Smooth muscle cell (in vitro differentiated cells): ENCODE measurements at regions not wholly inside any gene's neighbourhood (a gene's known extent, or its start where the extent isn't known, plus 50 kb on each side); places are given as distances from the start of the nearest gene placed in this dataset.

Experiments used
- DNase-seq: peaks from one replicate; lab custom pipeline; 2025; ENCODE audit not compliant: unreplicated experiment; lab: John Stamatoyannopoulos, UW
- H2AFZ ChIP-seq: fragments of 200-600 bp; sonication (generic); 2 replicates; pipeline ENCODE4 v1.6.0; 2016; ENCODE audit warnings: antibody characterized with exemption, low read depth, mild to moderate bottlenecking
- H3F3A ChIP-seq: fragments of 200-600 bp; sonication (generic); 2 replicates; pipeline ENCODE4 v1.6.0; 2017; ENCODE audit warnings: antibody characterized with exemption, low read depth
- H3K27ac ChIP-seq: fragments of 200-600 bp; sonication (generic); 2 replicates; pipeline ENCODE4 v1.5.1; 2016; ENCODE audit warnings: low read depth, mild to moderate bottlenecking
- H3K27me3 ChIP-seq: fragments of 200-600 bp; sonication (generic); 2 replicates; pipeline ENCODE4 v1.6.1; 2016; ENCODE audit warnings: low read depth, mild to moderate bottlenecking
- H3K36me3 ChIP-seq: fragments of 200-600 bp; sonication (generic); 2 replicates; pipeline ENCODE4 v1.5.1; 2016; ENCODE audit warnings: low read depth
- H3K4me1 ChIP-seq: fragments of 200-600 bp; sonication (generic); 2 replicates; pipeline ENCODE4 v1.5.1; 2016; ENCODE audit warnings: low read depth
- H3K4me2 ChIP-seq: fragments of 200-600 bp; sonication (generic); 2 replicates; pipeline ENCODE4 v1.6.0; 2016; ENCODE audit warnings: mild to moderate bottlenecking
- H3K4me3 ChIP-seq: fragments of 200-600 bp; sonication (generic); 2 replicates; pipeline ENCODE4 v1.5.1; 2016; ENCODE audit warnings: mild to moderate bottlenecking
- H3K79me2 ChIP-seq: fragments of 200-600 bp; sonication (generic); 2 replicates; pipeline ENCODE4 v1.6.0; 2016; ENCODE audit warnings: low read depth, mild to moderate bottlenecking
- H3K9ac ChIP-seq: fragments of 200-600 bp; sonication (generic); 2 replicates; pipeline ENCODE4 v1.6.0; 2016; ENCODE audit warnings: low read depth
- H3K9me3 ChIP-seq: fragments of 200-600 bp; sonication (generic); replicated peaks from 2 replicates; pipeline ENCODE4 v1.5.1; 2016; ENCODE audit warnings: low read depth
- H4K20me1 ChIP-seq: fragments of 200-600 bp; sonication (generic); 2 replicates; pipeline ENCODE4 v1.6.0; 2016; ENCODE audit warnings: low read depth
- WGBS: methylation state at CpG from one replicate; pipeline ENCODE4 v1.1.7; 2016; ENCODE audit warnings: low lambda C conversion rate; 5-methylcytosine and 5-hydroxymethylcytosine counted together
- TF ChIP-seq, protein P1 (sequence below): fragments of 200-600 bp; sonication (generic); IDR thresholded peaks from 2 replicates; pipeline ENCODE4 v1.5.1; 2017; ENCODE audit warnings: borderline replicate concordance, mild to moderate bottlenecking, antibody characterized with exemption; ENCODE audit not compliant: insufficient read depth, poor library complexity, severe bottlenecking

DNA sequence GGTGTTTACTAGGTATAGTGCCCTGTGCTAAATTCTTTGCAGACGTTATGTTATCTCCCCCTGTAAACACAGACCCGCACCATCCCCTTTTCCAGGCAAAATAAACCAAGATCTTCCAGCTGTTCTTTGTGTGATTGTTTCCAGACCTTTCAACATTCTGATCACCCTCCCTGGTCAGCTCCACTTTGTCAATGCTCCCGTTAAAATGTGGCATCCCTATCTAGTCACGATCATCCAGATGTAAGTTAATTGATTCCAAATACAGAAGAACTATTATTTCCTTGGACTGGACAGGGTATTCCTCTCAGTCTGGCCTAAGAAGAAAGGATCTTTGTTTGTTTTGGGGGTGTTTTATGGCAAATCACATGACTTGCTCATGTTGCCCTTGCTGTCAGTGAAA lies 127.6 kb upstream of the ARID2 start:
- Histone ChIP-seq H2AFZ (no peak overlapping the region), H3K9me3 (peaks cover 13% of the 10 kb centered on the region), H3K9ac (no peak overlapping the region), H3F3A (no peaks in the 10 kb centered on the region), H3K27ac (no peak overlapping the region), H3K36me3 (no peaks in the 10 kb centered on the region), H3K79me2 (no peaks in the 10 kb centered on the region), H3K4me3 (no peak overlapping the region), H3K4me1 (no peaks in the 10 kb centered on the region), H3K27me3 (no peaks in the 10 kb centered on the region), H3K4me2 (no peak overlapping the region), H4K20me1 (no peaks in the 10 kb centered on the region)
- WGBS = 14% methylated on average over 4 of the region's 4 CpGs
- TF ChIP-seq, protein P1, sequence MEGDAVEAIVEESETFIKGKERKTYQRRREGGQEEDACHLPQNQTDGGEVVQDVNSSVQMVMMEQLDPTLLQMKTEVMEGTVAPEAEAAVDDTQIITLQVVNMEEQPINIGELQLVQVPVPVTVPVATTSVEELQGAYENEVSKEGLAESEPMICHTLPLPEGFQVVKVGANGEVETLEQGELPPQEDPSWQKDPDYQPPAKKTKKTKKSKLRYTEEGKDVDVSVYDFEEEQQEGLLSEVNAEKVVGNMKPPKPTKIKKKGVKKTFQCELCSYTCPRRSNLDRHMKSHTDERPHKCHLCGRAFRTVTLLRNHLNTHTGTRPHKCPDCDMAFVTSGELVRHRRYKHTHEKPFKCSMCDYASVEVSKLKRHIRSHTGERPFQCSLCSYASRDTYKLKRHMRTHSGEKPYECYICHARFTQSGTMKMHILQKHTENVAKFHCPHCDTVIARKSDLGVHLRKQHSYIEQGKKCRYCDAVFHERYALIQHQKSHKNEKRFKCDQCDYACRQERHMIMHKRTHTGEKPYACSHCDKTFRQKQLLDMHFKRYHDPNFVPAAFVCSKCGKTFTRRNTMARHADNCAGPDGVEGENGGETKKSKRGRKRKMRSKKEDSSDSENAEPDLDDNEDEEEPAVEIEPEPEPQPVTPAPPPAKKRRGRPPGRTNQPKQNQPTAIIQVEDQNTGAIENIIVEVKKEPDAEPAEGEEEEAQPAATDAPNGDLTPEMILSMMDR = no peak
- DNase-seq = no peak

DNA sequence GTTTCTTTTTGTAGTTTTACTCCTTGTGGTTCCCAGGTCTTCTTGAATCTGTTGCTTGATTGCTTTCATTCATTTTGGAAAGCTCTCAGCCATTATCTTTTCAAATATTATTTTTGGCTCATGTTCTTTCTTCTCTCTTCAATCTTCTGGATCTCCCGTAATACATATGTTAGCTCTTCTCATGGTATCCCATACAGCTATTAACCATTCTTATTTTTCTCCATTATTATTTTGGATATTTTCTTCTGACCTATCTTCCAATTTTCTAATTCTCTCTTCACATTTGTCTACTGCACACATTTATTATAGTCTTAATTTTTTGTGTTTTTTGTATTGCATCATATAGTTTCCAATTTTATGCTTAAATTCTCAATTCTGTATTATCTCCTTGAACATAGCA lies 123.9 kb upstream of the ARID2 start:
- Histone ChIP-seq H3K27me3 (no peaks in the 10 kb centered on the region), H3K9ac (no peak overlapping the region), H3K4me2 (no peak overlapping the region), H3K36me3 (no peaks in the 10 kb centered on the region), H3K4me1 (no peaks in the 10 kb centered on the region), H3K27ac (no peak overlapping the region), H3K4me3 (no peak overlapping the region), H4K20me1 (no peaks in the 10 kb centered on the region), H2AFZ (no peak overlapping the region), H3K9me3 (peaks cover 13% of the 10 kb centered on the region), H3F3A (no peaks in the 10 kb centered on the region), H3K79me2 (no peaks in the 10 kb centered on the region)
- no peak for DNase-seq
- TF ChIP-seq, protein P1 = no peak
- WGBS = 97% methylated on average over 1 of the region's 1 CpG

DNA sequence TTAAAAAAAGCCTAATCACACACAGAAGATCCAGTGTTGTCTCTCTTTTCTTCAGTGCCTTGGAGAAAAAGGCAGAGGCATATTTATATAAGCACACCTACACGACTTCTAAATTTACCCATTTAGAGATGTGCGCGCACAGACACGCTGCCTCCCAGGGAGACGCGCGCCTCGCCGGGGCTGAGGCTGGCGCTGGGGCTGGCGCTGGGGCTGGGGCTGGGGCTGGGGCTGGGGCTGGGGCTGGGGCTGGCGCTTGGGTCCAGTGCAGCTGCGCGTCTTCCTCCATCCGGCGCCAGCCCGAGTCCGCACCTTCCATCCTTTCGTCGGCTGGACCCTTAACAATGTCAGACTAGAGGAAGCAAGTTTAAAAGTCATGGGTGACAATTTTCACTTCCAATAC lies 118.4 kb upstream of the ARID2 start:
- no peak overlapping the region for H3K4me2 ChIP-seq
- H3K9me3 ChIP-seq = peaks cover 1% of the 10 kb centered on the region
- H3F3A ChIP-seq = no peaks in the 10 kb centered on the region
- WGBS = 96% methylated on average over 20 of the region's 20 CpGs
- no peak overlapping the region for H3K4me3 ChIP-seq
- H3K4me1 ChIP-seq = peaks cover 4% of the 10 kb centered on the region
- H3K27me3 ChIP-seq = no peaks in the 10 kb centered on the region
- no peak overlapping the region for H3K27ac ChIP-seq
- H3K36me3 ChIP-seq = no peaks in the 10 kb centered on the region
- H2AFZ ChIP-seq = no peak overlapping the region
- no peaks in the 10 kb centered on the region for H3K79me2 ChIP-seq
- DNase-seq = no peak
- no peaks in the 10 kb centered on the region for H4K20me1 ChIP-seq
- no peak overlapping the region for H3K9ac ChIP-seq
- TF ChIP-seq, protein P1 = no peak

DNA sequence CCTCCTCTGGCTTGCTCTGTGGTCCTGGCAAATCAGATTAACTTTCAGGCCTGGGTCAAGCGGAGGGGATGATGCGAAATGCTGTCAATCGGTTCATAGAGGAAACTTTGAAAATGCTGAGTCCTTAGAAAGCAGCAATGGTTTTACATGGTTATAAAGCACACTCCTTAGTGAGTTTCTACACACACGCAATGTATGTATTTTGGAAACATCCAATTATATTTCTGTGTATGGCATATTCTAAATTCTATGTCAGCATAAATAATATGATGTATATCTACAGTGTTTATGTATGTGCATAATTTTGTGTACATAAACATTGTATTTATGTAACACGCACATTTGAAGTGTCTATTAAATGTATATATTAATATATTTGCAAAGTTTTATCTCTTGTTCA lies 118.0 kb upstream of the ARID2 start:
- Histone ChIP-seq H3K36me3 (no peaks in the 10 kb centered on the region), H3F3A (no peaks in the 10 kb centered on the region), H3K79me2 (no peaks in the 10 kb centered on the region), H3K27ac (no peak overlapping the region), H3K4me2 (no peak overlapping the region), H2AFZ (no peak overlapping the region), H3K4me3 (no peak overlapping the region), H3K9me3 (no peaks in the 10 kb centered on the region), H3K27me3 (no peaks in the 10 kb centered on the region), H3K9ac (no peak overlapping the region), H4K20me1 (no peaks in the 10 kb centered on the region), H3K4me1 (peaks cover 4% of the 10 kb centered on the region)
- TF ChIP-seq, protein P1 = no peak
- no peak for DNase-seq
- 92% methylated on average over 5 of the region's 5 CpGs for WGBS
